Stimulated activated CD4-positive, alpha-beta T cell treated with anti-CD3 and anti-CD28 coated beads, Interleukin-1b, Interleukin-23, amount 100 ng/mL, for 24 hours (primary cell): ENCODE measurements at regions not wholly inside any gene's neighbourhood (a gene's known extent, or its start where the extent isn't known, plus 50 kb on each side); places are given as distances from the start of the nearest gene placed in this dataset.

Experiments used
- DNase-seq, 4 experiments: peaks; one replicate each; pipeline ENCODE4 v3.0.0-alpha.2; 2020; ENCODE audit warnings: low read depth in 4 of 4, low spot score in 1 of 4

DNA sequence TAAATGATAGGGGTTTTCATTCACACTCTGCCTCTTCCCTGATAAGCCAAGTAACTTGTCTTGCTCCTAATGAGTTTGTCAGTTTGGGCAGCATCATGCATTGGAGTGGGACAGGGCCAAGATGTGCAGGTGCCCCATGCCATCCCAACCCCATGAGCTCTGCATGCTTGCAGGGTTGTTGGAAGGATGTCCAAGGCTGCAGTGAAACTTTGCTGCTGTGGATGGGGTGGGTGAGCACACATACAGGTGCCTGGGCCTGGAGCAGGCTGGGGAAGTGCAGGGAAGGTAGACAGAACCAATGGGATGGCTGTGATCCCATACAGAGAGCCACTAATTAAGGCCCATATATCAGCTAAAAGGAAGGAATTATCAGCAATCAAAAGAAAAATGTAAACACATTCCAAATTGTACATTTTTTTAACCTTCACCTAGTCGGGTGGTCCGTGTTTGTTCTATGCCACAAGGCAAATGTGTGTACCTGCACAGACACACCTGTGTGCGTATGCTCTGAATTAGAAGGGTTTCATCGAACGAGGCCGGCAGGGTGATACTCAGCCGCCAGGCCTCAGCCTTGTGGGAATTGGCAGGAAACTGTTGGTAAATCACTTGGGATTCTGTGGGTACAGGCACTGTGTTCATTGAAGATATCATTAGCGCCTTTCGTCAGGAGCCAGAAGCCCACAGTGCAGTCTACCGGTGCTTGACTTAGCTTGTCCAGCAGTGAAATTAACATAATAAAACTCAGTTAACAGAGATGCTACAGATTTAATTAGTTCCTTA, 342.9 kb downstream of the MYCN start:
- DNase-seq = no peak

- no peak for DNase-seq
These were observed 342.2 kb downstream of the MYCN start for GRCh38 chr2:16282511-16282910.

DNA sequence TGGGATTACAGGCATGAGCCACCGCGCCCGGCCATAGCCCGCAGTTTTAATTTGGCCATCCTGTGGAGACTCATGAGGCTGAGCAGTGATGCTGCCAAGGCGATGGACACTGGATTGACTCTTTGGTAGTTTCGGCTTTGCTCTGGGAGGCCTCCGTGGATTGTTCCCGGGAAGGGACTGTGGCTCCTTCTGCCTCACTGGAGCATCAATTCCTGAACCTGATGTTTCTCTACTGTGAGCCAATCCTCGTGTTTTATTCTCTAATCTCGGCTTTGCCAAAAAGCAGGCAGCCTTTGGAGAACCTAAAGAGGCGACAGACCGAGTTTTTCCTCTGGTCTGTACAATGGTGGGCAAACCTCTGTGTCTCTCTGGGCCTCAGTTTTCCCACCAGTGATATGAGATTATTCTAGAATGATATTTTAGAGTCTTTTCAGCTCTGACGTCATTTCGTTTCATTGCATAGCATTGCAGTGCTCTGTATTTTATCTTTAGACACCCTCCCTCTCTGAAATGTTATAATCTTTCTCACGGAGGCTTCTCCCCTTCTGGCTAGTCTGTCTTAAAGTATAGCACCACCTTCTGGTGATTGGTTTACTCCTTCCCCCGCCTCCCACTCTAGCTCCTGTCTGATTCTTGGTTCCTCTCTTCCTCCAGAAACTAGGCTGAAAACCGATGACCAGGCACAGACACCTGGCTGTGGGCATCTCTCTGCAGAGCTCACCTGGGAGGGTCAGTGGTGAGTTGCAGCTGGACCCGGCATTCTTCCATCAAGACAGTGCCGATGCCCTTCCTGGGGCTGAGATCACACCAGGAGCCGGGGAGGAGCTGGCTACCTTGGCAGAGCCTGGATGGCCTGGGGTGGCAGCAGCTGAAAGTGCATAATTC, 341.3 kb downstream of the MYCN start:
- no peak for DNase-seq

- no peak for DNase-seq
These were observed 339.7 kb downstream of the MYCN start for GRCh38 chr2:16280081-16280480.

DNA sequence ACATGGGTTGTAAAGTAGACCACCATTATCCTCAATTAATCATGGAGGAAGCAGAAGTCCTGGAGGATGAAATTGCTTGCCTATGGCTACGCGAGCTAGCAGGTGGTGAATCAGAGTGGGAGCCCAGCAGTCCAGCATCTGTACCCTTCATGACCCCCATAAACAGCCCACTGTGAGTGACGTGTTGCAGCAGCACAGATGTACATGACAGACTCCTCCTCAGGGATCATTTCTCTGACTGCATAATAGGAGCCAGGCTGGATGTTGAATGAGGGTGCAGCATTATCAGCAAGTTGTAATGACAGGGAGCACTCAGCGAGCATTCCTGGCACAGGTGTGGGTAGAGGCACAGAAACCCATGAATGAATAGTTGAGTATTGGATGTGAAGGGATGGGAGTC, 339.3 kb downstream of the MYCN start:
- DNase-seq = no peak

GRCh38 chr2:16279201-16279570, 338.8 kb downstream of the MYCN start:
- no peak for DNase-seq

DNA sequence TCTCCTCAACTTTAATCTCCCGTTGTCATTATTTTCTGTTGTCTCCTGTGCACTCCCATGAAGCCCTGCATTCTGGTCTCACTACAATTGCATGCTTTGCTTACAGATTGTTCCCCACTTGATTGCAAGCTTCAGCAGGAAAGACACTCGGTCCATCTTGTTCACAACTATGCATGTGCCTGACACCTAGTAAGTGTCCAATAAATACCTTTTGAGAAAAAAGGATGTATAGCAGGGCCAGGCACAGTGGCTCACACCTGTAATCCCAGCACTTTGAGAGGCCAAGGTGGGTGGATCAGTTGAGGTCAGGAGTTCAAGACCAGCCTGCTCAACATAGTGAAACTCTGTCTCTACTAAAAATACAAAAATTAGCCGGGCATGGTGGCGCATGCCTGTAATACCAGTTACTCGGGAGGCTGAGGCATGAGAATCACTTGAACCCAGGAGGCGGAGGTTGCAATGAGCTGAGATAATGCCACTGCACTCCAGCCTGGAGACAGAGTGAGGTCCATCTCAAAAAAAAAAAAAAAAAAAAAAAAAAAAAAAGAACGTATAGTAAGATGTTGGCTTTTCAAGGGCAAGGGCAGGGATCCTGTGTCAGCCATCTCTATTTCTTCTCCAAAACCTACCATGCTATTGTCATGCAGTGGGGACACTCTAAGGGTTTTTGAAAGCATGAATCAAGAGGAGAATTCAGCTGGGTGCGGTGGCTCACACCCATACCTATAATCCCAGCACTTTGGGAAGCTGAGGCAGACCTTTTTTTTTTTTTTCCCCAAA, 338.3 kb downstream of the MYCN start:
- DNase-seq = no peak

DNA sequence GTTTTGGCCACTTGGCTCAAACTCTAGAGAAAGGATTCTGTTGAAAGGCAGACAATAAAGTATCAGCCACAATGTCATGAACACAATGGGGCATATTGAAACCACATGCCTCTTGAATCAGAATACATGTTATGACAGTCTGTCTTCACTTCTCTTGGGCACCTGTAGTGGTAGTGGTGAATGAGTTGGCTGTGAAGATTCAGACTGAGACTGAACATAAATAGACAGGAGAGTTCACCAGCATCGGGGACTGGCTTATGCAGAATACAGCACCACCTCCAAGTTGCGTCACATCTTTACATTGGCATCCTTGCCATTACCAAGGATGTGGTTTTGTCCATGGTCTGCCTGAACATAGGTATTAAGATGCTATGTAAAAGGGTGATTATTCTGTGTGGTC, 336.8 kb downstream of the MYCN start:
- no peak for DNase-seq

GRCh38 chr2:16275661-16276060, 335.3 kb downstream of the MYCN start:
- no peak for DNase-seq

- no peak for DNase-seq
These were observed 334.8 kb downstream of the MYCN start for GRCh38 chr2:16275131-16275530.

DNA sequence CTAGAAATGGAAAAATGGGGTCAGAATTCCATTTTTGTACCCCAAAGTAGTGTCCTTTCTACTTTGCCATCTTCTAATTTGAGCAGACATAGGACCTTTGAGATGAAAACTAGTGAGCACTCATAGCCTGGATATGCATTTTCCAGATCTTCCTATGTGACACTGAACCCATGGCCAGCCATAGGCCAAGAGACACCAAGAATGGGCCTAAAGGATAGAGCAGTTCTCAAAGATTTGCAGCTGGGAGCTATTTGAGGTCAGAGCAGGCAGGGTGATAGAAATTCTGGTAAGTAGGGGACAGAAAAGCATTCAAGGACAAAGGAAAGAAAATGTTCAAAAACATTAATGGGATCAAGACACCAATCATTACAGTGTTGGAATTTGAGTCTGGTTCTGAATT, 332.8 kb downstream of the MYCN start:
- no peak for DNase-seq

GRCh38 chr2:16272038-16272788, 331.9 kb downstream of the MYCN start:
- no peak for DNase-seq

GRCh38 chr2:16271231-16271896, 331.0 kb downstream of the MYCN start:
- no peak for DNase-seq

DNA sequence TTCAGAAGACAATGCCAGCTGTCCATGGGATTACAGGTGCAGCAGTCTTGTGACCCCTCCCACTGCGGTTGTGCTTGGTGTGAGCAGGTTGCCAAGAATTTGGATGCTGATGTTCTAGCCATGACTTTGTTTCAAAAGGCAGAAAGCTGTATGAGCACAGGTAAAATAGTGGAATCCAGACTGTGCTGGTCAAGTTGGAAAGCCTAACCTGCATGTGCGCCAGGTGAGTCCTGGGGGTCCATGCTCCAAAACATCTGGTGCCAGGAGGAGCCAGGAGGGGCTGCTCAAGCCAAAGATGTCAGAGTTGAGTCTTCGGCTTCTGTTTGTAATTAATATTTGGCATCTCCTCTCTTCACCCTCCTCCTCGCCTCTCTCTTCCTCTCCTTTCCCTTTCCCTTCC, 330.1 kb downstream of the MYCN start:
- DNase-seq = no peak

DNA sequence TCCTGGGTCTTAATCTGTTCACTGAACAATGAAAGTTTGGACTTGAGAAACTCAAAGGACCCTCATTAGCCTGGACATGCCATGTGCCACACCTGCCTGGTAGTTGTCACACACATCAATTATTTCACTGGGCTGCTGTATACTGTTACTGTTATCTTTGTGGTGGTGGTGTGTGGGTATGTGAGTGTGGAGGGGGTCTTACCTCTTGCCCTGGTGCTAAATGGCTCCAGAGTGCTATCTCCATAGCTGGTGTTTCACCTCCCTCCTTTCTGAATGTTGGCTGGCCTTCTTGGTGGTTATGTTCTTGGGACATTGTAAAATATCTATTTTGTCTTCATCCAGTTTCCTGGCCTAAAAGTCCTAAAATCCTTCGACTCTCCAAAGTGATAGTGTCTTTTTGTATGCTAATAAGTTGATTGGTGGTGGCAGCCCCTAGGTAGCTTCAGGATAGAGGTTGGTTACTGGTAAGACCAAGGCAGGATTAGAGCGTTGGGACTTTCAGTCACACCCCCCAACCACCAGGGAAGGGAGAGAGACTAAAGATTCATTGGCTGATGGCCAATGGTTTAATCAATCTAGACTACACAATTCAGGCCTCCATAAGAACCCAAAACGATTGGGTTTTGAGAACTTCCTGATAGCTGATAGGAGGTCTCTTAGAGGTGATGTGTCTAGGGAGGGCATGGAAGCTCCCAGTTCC, 328.1 kb downstream of the MYCN start:
- DNase-seq = no peak

DNA sequence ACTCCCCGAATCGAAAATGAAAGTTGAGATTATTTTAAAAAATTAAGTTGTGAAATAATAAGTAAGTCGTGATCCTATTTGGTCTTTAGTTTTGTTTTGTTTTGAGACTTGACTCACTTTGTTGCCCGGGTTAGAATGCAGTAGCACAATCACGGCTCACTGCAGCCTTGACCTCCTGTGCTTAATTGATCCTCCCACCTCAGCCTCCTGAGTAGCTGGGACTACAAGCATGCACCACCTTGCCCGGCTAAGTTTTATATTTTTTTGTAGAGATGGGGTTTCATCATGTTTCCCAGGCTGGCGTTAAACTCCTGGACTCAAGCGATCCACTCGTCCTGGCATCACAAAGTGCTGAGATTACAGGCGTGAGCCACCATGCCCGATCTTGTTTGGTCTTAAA, 326.2 kb downstream of the MYCN start:
- no peak for DNase-seq

GRCh38 chr2:16264931-16265540, 324.7 kb downstream of the MYCN start:
- DNase-seq = no peak

DNA sequence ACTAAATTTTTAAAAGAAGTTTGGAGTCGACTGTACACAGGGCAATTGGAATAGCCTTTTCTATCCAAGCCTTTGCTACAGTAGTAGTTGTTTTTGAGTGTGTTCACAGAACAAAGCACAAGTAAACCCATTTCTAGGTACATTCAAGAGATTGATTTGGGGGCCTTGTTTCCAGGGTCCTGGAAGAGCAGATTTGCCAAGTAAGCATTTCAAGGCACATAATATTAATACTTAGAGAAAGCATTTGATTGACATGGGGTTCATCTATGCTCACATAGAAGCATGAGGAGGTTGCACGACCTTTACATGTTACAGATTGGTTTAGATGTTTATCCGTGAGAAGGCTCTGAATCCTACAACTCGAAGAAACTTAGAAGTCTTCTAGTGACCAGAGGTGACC, 324.1 kb downstream of the MYCN start:
- no peak for DNase-seq

DNA sequence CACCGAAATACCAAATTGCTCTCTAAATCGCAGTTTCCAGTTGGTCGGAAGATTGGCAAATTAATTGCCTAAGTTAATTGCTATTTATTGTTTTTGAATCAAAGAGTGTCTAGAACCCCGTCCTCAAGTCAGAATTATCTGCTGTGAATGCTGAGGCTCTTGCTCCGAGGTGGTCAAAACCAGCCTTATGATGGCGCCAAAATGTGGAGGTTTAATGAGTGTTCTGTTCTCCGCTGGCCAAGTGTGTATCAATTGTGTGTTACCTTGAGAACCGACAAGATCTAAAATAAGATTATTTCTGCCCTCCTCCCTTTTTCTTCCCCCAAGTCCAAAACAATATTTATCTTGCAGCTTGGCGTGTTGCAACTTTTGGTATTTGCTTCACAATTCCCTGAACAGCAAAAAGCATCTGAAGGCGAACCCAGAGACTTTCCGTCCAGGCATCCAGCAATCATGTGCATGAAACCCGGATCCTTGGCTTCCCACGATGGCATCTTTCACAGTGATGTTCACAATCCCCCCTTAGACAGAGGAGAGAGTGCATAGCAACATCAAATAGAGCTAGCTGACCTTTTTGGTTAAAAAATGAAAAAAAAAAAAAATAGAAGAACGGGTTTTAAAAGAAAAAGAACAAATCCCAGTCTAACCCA, 323.0 kb downstream of the MYCN start:
- DNase-seq = no peak
